Heart left ventricle (tissue), 16 donors: ENCODE measurements at regions not wholly inside any gene's neighbourhood (a gene's known extent, or its start where the extent isn't known, plus 50 kb on each side); places are given as distances from the start of the nearest gene placed in this dataset.

Experiments
- ATAC-seq, 4 donors: fragments of 200-7000 bp; cut with Tn5 transposase; one replicate each; pipeline ENCODE4 v1.9.1; 2020 to 2022; ENCODE audit warnings: moderate library complexity in 4 of 4, mild to moderate bottlenecking in 3 of 4, moderate number of reproducible peaks in 1 of 4
- DNase-seq, 5 donors: peaks; one replicate each; pipeline ENCODE4 v3.0.0-alpha.2; 2020
- H3K27ac ChIP-seq, 12 donors: fragments of 200-600 bp; sonication (generic) in 4 of 12; one replicate each; pipeline versions ENCODE4 v1.5.0 to v1.8.0; 2016 to 2022; ENCODE audit warnings: mild to moderate bottlenecking in 2 of 12
- H3K27me3 ChIP-seq, 9 donors: fragments of 200-600 bp; sonication (generic) in 2 of 9; one replicate each; pipeline versions ENCODE4 v1.5.1 to v1.8.0; 2016 to 2022; ENCODE audit warnings: mild to moderate bottlenecking in 3 of 9
- H3K36me3 ChIP-seq, 9 donors: fragments of 200-600 bp; sonication (generic) in 2 of 9; one replicate each; pipeline versions ENCODE4 v1.5.0 to v1.8.0; 2018 to 2022; ENCODE audit warnings: mild to moderate bottlenecking in 2 of 9
- H3K4me1 ChIP-seq, 12 donors: fragments of 200-600 bp; sonication (generic) in 4 of 12; one replicate each; pipeline versions ENCODE4 v1.5.0 to v1.8.0; 2016 to 2022; ENCODE audit warnings: mild to moderate bottlenecking in 3 of 12
- H3K4me3 ChIP-seq, 12 donors: fragments of 200-600 bp; sonication (generic) in 4 of 12; one replicate each; pipeline versions ENCODE4 v1.5.0 to v1.8.0; 2017 to 2022; ENCODE audit warnings: mild to moderate bottlenecking in 9 of 12, moderate library complexity in 4 of 12
- H3K9me3 ChIP-seq, 12 donors: fragments of 200-600 bp; sonication (generic) in 4 of 12; one replicate each; pipeline versions ENCODE4 v1.5.0 to v1.8.0; 2016 to 2022; ENCODE audit warnings: mild to moderate bottlenecking in 1 of 12
- POLR2A ChIP-seq, 2 donors: fragments of 450-650 bp; IDR thresholded peaks; one replicate each; pipeline ENCODE4 v1.6.1; 2017; ENCODE audit warnings: antibody characterized with exemption in 2 of 2, mild to moderate bottlenecking in 2 of 2, moderate library complexity in 2 of 2
- WGBS, 4 donors: extraction: QIAGEN DNeasy Blood & Tissue Kit in 2 of 4; methylation state at CpG; one replicate each; pipeline versions ENCODE4 v1.1.5 to v1.1.7; 2013 to 2018; 5-methylcytosine and 5-hydroxymethylcytosine counted together
- intact Hi-C, 10 donors: fragments of 100-400 bp; cut with DNase I; formaldehyde crosslinking; loops; one replicate each; pipeline versions ENCODE4 v1.11.1 to v1.14.2; 2022
- TF ChIP-seq, protein P1 (sequence below), 12 donors: fragments of 200-600 bp; sonication (generic) in 4 of 12; IDR thresholded peaks; one replicate each; pipeline versions ENCODE4 v1.5.0 to v1.8.0; 2018 to 2022; ENCODE audit warnings: antibody characterized with exemption in 12 of 12, mild to moderate bottlenecking in 5 of 12
- donor health status: ischemic (EF 13 %, LVEDD 7.1; RV severe dilation, severe dysfunction).
- donor health status: healthy with polysubstance abuse.
- donor health status: DM: no; HTN: yes; CAD: no.
- donor health status: DM: no; HTN: no; CAD: no.
- donor health status: ischemic (EF 25% LVEDD 6.9; RV normal size, moderate dysfunction).
- donor health status: ischemic (EF 25% LVEDD 5.7; RV mildly dilated, moderate dysfunction).
- donor health status: healthy.
- donor health status: DM: yes; HTN: yes; CAD: no.
- donor health status: ischemic (EF 35%, LVEDD 5.7; RV mildly dilated, moderate dysfunction).
- donor health status: nonischemic (EF 11% LVEDD 7.7; RV severe dilation, severe dysfunction).
- donor health status: DM: yes; HTN: yes; CAD: no.
- donor health status: PGD.
- donor health status: ischemic (EF 29% LVEDD 5.4; RV normal size, mild dysfunction).
- donor health status: nonischemic (EF 23%, LVEDD 6.1; RV moderate dilation, normal function).

DNA sequence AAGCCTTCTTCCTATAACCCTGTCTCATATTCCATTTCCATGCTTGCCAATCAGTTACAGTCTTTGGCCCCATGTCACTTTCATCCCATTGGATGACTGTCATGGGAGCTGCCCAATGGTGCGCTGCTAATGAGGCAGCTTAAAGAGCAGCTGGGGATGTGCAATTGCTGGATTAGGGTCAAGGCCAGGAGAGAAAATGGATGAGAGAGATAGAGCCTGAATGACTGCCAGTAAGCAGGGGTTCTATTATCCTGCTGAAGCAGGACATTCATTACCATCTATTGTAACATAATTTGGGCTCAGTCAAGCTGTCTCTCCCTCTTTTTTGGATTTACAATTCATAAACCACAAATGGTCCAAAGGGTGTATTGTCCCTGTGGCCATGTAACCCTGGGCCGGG lies 909.0 kb downstream of the CENPC start:
- Histone ChIP-seq H3K27ac (no peak overlapping the region), H3K4me1 (no peaks in the 10 kb centered on the region), H3K4me3 (no peak overlapping the region), H3K36me3 (no peaks in the 10 kb centered on the region), H3K27me3 (no peaks in the 10 kb centered on the region), H3K9me3 (no peaks in the 10 kb centered on the region)
- TF ChIP-seq, protein P1, sequence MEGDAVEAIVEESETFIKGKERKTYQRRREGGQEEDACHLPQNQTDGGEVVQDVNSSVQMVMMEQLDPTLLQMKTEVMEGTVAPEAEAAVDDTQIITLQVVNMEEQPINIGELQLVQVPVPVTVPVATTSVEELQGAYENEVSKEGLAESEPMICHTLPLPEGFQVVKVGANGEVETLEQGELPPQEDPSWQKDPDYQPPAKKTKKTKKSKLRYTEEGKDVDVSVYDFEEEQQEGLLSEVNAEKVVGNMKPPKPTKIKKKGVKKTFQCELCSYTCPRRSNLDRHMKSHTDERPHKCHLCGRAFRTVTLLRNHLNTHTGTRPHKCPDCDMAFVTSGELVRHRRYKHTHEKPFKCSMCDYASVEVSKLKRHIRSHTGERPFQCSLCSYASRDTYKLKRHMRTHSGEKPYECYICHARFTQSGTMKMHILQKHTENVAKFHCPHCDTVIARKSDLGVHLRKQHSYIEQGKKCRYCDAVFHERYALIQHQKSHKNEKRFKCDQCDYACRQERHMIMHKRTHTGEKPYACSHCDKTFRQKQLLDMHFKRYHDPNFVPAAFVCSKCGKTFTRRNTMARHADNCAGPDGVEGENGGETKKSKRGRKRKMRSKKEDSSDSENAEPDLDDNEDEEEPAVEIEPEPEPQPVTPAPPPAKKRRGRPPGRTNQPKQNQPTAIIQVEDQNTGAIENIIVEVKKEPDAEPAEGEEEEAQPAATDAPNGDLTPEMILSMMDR (IDR thresholded peaks at IDR 0.05): no peak
- no peak for TF ChIP-seq POLR2A (IDR thresholded peaks at IDR 0.05)
- ATAC-seq (no peak), DNase-seq (no peak)
- 41 to 61% (median 42%) methylated on average over 2 of the region's 2 CpGs for WGBS, 4 donors
- intact Hi-C loops: no loop called here

DNA sequence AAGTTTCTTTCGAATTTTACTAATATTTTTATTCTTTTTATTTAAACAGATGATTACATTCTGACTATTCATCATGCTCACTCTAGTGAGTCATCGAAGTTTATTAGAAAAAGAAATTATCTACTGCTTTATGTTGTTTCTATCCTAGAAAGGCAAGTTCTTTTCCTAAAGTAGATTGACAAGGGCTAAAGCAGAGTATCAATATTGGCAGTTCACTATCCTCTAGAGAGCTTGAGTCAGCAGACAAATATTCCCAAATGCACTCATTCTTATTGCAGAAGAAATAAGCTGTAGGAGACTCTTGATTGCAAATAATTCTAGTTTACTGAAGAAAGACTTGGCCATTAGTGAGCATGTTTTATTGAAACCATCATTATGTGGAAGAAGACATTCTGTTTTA lies 911.8 kb downstream of the CENPC start:
- intact Hi-C loops: no loop called here
- no peak overlapping the region for H3K27ac ChIP-seq
- ATAC-seq (no peak), DNase-seq (no peak)
- no peaks in the 10 kb centered on the region for H3K4me1 ChIP-seq
- H3K27me3 ChIP-seq: no peaks in the 10 kb centered on the region
- H3K9me3 ChIP-seq: no peaks in the 10 kb centered on the region
- H3K36me3 ChIP-seq: no peaks in the 10 kb centered on the region
- WGBS, 4 donors: 71 to 78% (median 75%) methylated on average over 2 of the region's 2 CpGs
- TF ChIP-seq POLR2A (IDR thresholded peaks at IDR 0.05): no peak
- TF ChIP-seq, protein P1 (IDR thresholded peaks at IDR 0.05): no peak
- H3K4me3 ChIP-seq: no peak overlapping the region

DNA sequence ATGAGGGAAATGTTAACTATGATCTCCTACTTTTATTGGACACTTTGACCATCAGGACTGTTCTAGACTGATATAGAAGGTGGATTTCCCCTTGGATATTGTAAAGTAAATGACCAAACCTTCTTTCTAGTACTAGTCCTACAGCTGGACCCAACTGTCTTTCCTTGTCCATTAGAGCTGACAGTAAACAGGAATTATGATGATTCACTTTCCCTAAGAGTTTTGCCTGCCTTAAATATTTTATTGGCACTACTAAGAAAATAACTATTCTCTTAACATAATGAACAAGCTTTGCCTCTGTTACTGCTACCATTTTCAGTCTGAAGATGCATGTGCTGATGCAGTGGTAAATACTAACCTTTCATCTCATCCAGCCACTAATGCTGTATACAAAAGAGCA lies 915.4 kb downstream of the CENPC start:
- Histone ChIP-seq H3K4me3 (no peak overlapping the region), H3K27me3 (no peaks in the 10 kb centered on the region), H3K36me3 (no peaks in the 10 kb centered on the region), H3K27ac (no peak overlapping the region), H3K4me1 (no peaks in the 10 kb centered on the region), H3K9me3 (no peaks in the 10 kb centered on the region)
- DNase-seq (no peak), ATAC-seq (no peak)
- intact Hi-C loops: no loop called here
- TF ChIP-seq, protein P1 (IDR thresholded peaks at IDR 0.05): no peak
- TF ChIP-seq POLR2A (IDR thresholded peaks at IDR 0.05): no peak

DNA sequence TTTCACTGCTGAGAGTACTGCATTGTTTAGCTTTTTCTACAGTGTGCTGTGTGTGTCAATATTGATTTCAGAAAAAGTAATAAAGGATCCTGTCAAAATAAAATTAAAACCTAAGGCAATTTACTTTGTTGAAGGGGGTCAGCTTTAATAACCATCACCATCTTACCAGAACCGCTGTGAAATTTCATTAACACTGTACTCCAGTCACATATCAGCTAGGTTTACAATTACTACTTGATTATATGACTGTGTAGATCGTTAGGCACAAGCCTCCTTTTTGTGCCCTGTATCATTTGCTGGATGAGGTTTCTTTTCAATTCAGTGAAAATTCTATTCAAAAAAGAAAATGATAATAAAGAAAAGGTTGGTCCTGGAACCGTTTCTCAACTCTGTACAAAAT lies 917.2 kb downstream of the CENPC start:
- no peak for TF ChIP-seq POLR2A (IDR thresholded peaks at IDR 0.05)
- TF ChIP-seq, protein P1 (IDR thresholded peaks at IDR 0.05): no peak
- intact Hi-C loops: no loop called here
- no peaks in the 10 kb centered on the region for H3K36me3 ChIP-seq
- H3K4me1 ChIP-seq: no peaks in the 10 kb centered on the region
- no peak overlapping the region for H3K27ac ChIP-seq
- H3K9me3 ChIP-seq: no peaks in the 10 kb centered on the region
- DNase-seq: no peak
- no peaks in the 10 kb centered on the region for H3K27me3 ChIP-seq
- H3K4me3 ChIP-seq: no peak overlapping the region
- ATAC-seq: no peak
- WGBS, 4 donors: 58 to 61% (median 58%) methylated on average over 3 of the region's 3 CpGs
